H9 (cell line): ENCODE measurements at regions not wholly inside any gene's neighbourhood (a gene's known extent, or its start where the extent isn't known, plus 50 kb on each side); places are given as distances from the start of the nearest gene placed in this dataset.

Source experiments
- DNase-seq: peaks from one replicate; pipeline ENCODE4 v3.0.0-alpha.2; 2017
- H2AFZ ChIP-seq: one replicate; pipeline ENCODE4 v1.6.1; 2013; ENCODE audit warnings: mild to moderate bottlenecking, low read length, control low read depth, moderate library complexity
- H2AK5ac ChIP-seq: 2 replicates; pipeline ENCODE4 v1.6.1; 2013; ENCODE audit warnings: low read length, control low read depth, mixed read lengths; ENCODE audit not compliant: insufficient read length
- H2BK120ac ChIP-seq: one replicate; pipeline ENCODE4 v1.6.1; 2013; ENCODE audit warnings: low read depth, mild to moderate bottlenecking, low read length, control low read depth, inconsistent platforms; ENCODE audit not compliant: poor library complexity, severe bottlenecking
- H2BK12ac ChIP-seq: 2 replicates; pipeline ENCODE4 v1.6.1; 2013; ENCODE audit warnings: low read length, control low read depth, mixed read lengths, low read depth; ENCODE audit not compliant: insufficient read length
- H2BK15ac ChIP-seq: 2 replicates; pipeline ENCODE4 v1.6.1; 2013; ENCODE audit warnings: low read depth, low read length, control low read depth
- H2BK20ac ChIP-seq: one replicate; pipeline ENCODE4 v1.6.1; 2013; ENCODE audit warnings: low read depth, mild to moderate bottlenecking, low read length, control low read depth, inconsistent platforms; ENCODE audit not compliant: poor library complexity, severe bottlenecking
- H2BK5ac ChIP-seq: 2 replicates; pipeline ENCODE4 v1.6.1; 2013; ENCODE audit warnings: low read length, control low read depth, mixed read lengths; ENCODE audit not compliant: insufficient read length
- H3K14ac ChIP-seq: 2 replicates; pipeline ENCODE4 v1.6.1; 2013; ENCODE audit warnings: low read length, control low read depth; ENCODE audit not compliant: insufficient read depth
- H3K18ac ChIP-seq: 2 replicates; pipeline ENCODE4 v1.6.1; 2013; ENCODE audit warnings: low read depth, mild to moderate bottlenecking, mixed read lengths, low read length, control low read depth; ENCODE audit not compliant: insufficient read length
- H3K23ac ChIP-seq: 2 replicates; pipeline ENCODE4 v1.6.1; 2013; ENCODE audit warnings: low read length, control low read depth, mixed read lengths, low read depth; ENCODE audit not compliant: insufficient read length
- H3K23me2 ChIP-seq: 2 replicates; pipeline ENCODE4 v1.6.1; 2013; ENCODE audit warnings: low read depth, mild to moderate bottlenecking, mixed read lengths, low read length, control low read depth; ENCODE audit not compliant: insufficient read length, poor library complexity, severe bottlenecking
- H3K27ac ChIP-seq: 2 replicates; pipeline ENCODE4 v1.5.1; 2013; ENCODE audit warnings: low read length, control low read depth, mixed read lengths, low read depth; ENCODE audit not compliant: insufficient read length
- H3K27me3 ChIP-seq: 2 replicates; pipeline ENCODE4 v1.6.1; 2013; ENCODE audit warnings: low read length, control low read depth, inconsistent platforms; ENCODE audit not compliant: insufficient read depth
- H3K4ac ChIP-seq: 2 replicates; pipeline ENCODE4 v1.6.1; 2013; ENCODE audit warnings: low read depth, mild to moderate bottlenecking, control low read depth, inconsistent platforms, low read length, moderate library complexity
- H3K4me1 ChIP-seq: 2 replicates; pipeline ENCODE4 v1.6.1; 2013; ENCODE audit warnings: low read length, control low read depth, inconsistent platforms; ENCODE audit not compliant: insufficient read depth
- H3K4me2 ChIP-seq: 2 replicates; pipeline ENCODE4 v1.6.1; 2013; ENCODE audit warnings: low read length, control low read depth, mixed read lengths; ENCODE audit not compliant: insufficient read length, insufficient read depth
- H3K56ac ChIP-seq: 2 replicates; pipeline ENCODE4 v1.6.1; 2013; ENCODE audit warnings: low read depth, mild to moderate bottlenecking, mixed read lengths, low read length, control low read depth; ENCODE audit not compliant: insufficient read length
- H3K79me1 ChIP-seq: 2 replicates; pipeline ENCODE4 v1.6.1; 2013; ENCODE audit warnings: low read depth, mild to moderate bottlenecking, moderate library complexity, low read length, control low read depth, inconsistent platforms; ENCODE audit not compliant: insufficient read depth, poor library complexity, severe bottlenecking
- H3K79me2 ChIP-seq: 2 replicates; pipeline ENCODE4 v1.6.1; 2013; ENCODE audit warnings: low read length, control low read depth, inconsistent platforms; ENCODE audit not compliant: insufficient read depth
- H3K9ac ChIP-seq: 2 replicates; pipeline ENCODE4 v1.6.1; 2013; ENCODE audit warnings: low read length, control low read depth, mixed read lengths; ENCODE audit not compliant: insufficient read length; ENCODE audit errors: extremely low read depth
- H3K9me3 ChIP-seq: one replicate; pipeline ENCODE4 v1.6.1; 2013; ENCODE audit warnings: low read depth, low read length, inconsistent platforms; ENCODE audit not compliant: control insufficient read depth
- H3T11ph ChIP-seq: one replicate; pipeline ENCODE4 v1.6.1; 2013; ENCODE audit warnings: mild to moderate bottlenecking, low read length, control low read depth, inconsistent platforms
- H4K20me1 ChIP-seq: one replicate; pipeline ENCODE4 v1.6.1; 2013; ENCODE audit not compliant: control insufficient read depth, insufficient read length, insufficient read depth
- H4K5ac ChIP-seq: 2 replicates; pipeline ENCODE4 v1.6.1; 2013; ENCODE audit warnings: low read depth, mild to moderate bottlenecking, mixed read lengths, low read length, control low read depth; ENCODE audit not compliant: insufficient read length
- H4K8ac ChIP-seq: replicated peaks from 2 replicates; pipeline ENCODE4 v1.6.1; 2013; ENCODE audit warnings: low read length, control low read depth, mixed read lengths, low read depth; ENCODE audit not compliant: insufficient read length
- H4K91ac ChIP-seq: 2 replicates; pipeline ENCODE4 v1.6.1; 2013; ENCODE audit warnings: low read depth, mild to moderate bottlenecking, moderate library complexity, mixed read lengths, low read length, control low read depth; ENCODE audit not compliant: insufficient read length
- H3K27ac Mint-ChIP-seq, 3 experiments: 2 replicates in 2 of 3; 3 replicates in 1 of 3; pipeline ENCODE4 v1.8.0; 2020 to 2021; ENCODE audit warnings: mixed read lengths in 3 of 3, mild to moderate bottlenecking in 1 of 3, moderate library complexity in 1 of 3
- H3K27me3 Mint-ChIP-seq: 2 replicates; pipeline ENCODE4 v1.8.0; 2021; ENCODE audit warnings: low read depth, mild to moderate bottlenecking, moderate library complexity, mixed read lengths
- H3K36me3 Mint-ChIP-seq, 3 experiments: 2 replicates in 2 of 3; 3 replicates in 1 of 3; pipeline ENCODE4 v1.8.0; 2020 to 2021; ENCODE audit warnings: low read depth in 3 of 3, mixed read lengths in 3 of 3; ENCODE audit not compliant: insufficient read depth in 1 of 3
- H3K4me1 Mint-ChIP-seq, 2 experiments: 2 replicates each; pipeline ENCODE4 v1.8.0; 2020; ENCODE audit warnings: mixed read lengths in 2 of 2
- H3K4me3 Mint-ChIP-seq, 2 experiments: 2 replicates in 1 of 2; 3 replicates in 1 of 2; pipeline ENCODE4 v1.8.0; 2020 to 2021; ENCODE audit warnings: mild to moderate bottlenecking in 2 of 2, mixed read lengths in 2 of 2, moderate library complexity in 1 of 2
- H3K9me3 Mint-ChIP-seq, 2 experiments: 2 replicates in 1 of 2; 3 replicates in 1 of 2; pipeline ENCODE4 v1.8.0; 2020; ENCODE audit warnings: mild to moderate bottlenecking in 2 of 2, mixed read lengths in 2 of 2, moderate library complexity in 1 of 2
- CTCF ChIP-seq: fragments of 200-600 bp; sonication (generic); conservative IDR thresholded peaks from 3 replicates; pipeline ENCODE4 v1.8.0; 2021; ENCODE audit warnings: antibody characterized with exemption, mild to moderate bottlenecking
- WGBS: extraction: QIAGEN DNeasy Blood & Tissue Kit; methylation state at CpG from one replicate; pipeline ENCODE4 v1.1.7; 2013; ENCODE audit warnings: missing lambda C conversion rate, low lambda C conversion rate, mixed read lengths; ENCODE audit not compliant: insufficient read length; ENCODE audit errors: extremely low coverage; 5-methylcytosine and 5-hydroxymethylcytosine counted together

- H4K5ac ChIP-seq, result no peak overlapping the region
- no peaks in the 10 kb centered on the region for H3K27me3 ChIP-seq
- no peak overlapping the region for H3K9ac ChIP-seq
- H4K91ac ChIP-seq, result no peak overlapping the region
- H2AK5ac ChIP-seq, result no peak overlapping the region
- no peak for TF ChIP-seq CTCF
- no peak overlapping the region for H3K23ac ChIP-seq
- H3K4me1 Mint-ChIP-seq, result peaks cover 6 to 8% of the 10 kb centered on the region in 2 experiments; a peak in 3 of 4 replicates
- no peak overlapping the region for H3K4me2 ChIP-seq
- no peaks in the 10 kb centered on the region for H3K23me2 ChIP-seq
- H3K4me1 ChIP-seq, result no peaks in the 10 kb centered on the region
- no peak overlapping the region for H3K4me3 Mint-ChIP-seq
- DNase-seq, result no peak
- no peaks in the 10 kb centered on the region for H3K9me3 ChIP-seq
- no peaks in the 10 kb centered on the region for H4K20me1 ChIP-seq
- no peak overlapping the region for H2AFZ ChIP-seq
- no CpG with 5 or more reads among the region's 3 CpGs for WGBS
- H2BK15ac ChIP-seq, result no peak overlapping the region
- no peak overlapping the region for H3T11ph ChIP-seq
- H3K18ac ChIP-seq, result no peak overlapping the region
- no peak overlapping the region for H3K14ac ChIP-seq
- H4K8ac ChIP-seq, result no peak overlapping the region
- H2BK120ac ChIP-seq, result no peak overlapping the region
- H3K79me2 ChIP-seq, result no peaks in the 10 kb centered on the region
- H2BK5ac ChIP-seq, result no peak overlapping the region
- no peaks in the 10 kb centered on the region for H3K36me3 Mint-ChIP-seq
- H2BK20ac ChIP-seq, result no peak overlapping the region
- H2BK12ac ChIP-seq, result no peak overlapping the region
- H3K56ac ChIP-seq, result no peak overlapping the region
- no peaks in the 10 kb centered on the region for H3K79me1 ChIP-seq
- H3K27ac ChIP-seq, result no peak overlapping the region
- no peaks in the 10 kb centered on the region for H3K9me3 Mint-ChIP-seq
- H3K27ac Mint-ChIP-seq, result no peak overlapping the region
- no peak overlapping the region for H3K4ac ChIP-seq
- H3K27me3 Mint-ChIP-seq, result no peaks in the 10 kb centered on the region
Observed at GRCh38 chr4:66443008-66443407, 772.7 kb upstream of the EPHA5 start.
